ENCODE measurements at regions not wholly inside any gene's neighbourhood (a gene's known extent, or its start where the extent isn't known, plus 50 kb on each side); places are given as distances from the start of the nearest gene placed in this dataset.
A peak's percentile ranks its signal among the peaks of the same experiment; 100 is the strongest.

DNA sequence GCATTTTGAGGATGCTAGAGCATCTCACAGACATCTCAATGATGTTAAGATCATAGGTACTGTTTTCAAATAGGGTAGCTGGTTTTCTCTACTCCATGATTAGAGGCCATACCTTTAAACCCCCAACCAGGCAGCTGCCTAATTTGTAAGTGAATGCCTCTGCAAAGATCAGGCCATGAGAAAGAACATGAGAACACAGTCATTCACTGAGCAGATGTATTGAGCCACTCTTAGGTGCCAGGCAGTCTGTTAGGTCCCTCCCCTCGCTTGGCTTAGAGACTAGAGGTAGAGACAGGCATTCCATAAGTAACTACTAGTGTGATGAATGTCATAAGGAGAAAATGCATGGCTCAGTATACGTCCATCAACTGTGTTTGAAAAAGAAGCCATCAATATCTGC lies 410.0 kb downstream of the FGF9 start:
- Mint-ChIP-seq H3K36me3 (ENCODE audit: low read depth) (no peaks in the 10 kb centered on the region), H3K27me3 (ENCODE audit: low read depth) (peaks cover 13% of the 10 kb centered on the region), H3K4me1 (ENCODE audit: low read depth) (peaks cover 8% of the 10 kb centered on the region), H3K27ac (ENCODE audit: unreplicated experiment) (no peak overlapping the region), H3K9me3 (ENCODE audit: low read depth) (no peaks in the 10 kb centered on the region), H3K4me3 (ENCODE audit: unreplicated experiment) (no peak overlapping the region)
- DNase-seq (ENCODE audit: low spot score), result no peak
- TF ChIP-seq, protein P1, sequence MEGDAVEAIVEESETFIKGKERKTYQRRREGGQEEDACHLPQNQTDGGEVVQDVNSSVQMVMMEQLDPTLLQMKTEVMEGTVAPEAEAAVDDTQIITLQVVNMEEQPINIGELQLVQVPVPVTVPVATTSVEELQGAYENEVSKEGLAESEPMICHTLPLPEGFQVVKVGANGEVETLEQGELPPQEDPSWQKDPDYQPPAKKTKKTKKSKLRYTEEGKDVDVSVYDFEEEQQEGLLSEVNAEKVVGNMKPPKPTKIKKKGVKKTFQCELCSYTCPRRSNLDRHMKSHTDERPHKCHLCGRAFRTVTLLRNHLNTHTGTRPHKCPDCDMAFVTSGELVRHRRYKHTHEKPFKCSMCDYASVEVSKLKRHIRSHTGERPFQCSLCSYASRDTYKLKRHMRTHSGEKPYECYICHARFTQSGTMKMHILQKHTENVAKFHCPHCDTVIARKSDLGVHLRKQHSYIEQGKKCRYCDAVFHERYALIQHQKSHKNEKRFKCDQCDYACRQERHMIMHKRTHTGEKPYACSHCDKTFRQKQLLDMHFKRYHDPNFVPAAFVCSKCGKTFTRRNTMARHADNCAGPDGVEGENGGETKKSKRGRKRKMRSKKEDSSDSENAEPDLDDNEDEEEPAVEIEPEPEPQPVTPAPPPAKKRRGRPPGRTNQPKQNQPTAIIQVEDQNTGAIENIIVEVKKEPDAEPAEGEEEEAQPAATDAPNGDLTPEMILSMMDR (IDR thresholded peaks at IDR 0.05), result no peak

DNA sequence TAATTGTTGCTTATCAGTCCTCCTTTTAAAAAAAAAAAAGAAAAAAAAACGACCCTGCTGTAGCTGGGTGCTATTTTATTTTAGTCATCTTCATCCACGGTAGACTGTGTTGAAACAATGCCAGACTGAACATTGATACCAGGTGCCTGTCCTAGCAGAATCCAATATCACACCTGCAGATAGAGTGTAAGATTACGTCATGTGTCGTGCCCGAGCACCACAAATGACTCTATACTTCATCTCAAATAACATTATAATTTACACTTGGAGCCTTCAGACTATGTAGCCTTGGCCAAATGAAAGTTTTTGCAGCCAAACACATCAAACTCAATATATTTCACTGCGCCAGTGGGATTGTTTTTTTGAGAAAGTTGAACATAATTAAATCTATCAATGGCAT lies 410.6 kb downstream of the FGF9 start:
- DNase-seq (ENCODE audit: low spot score), result no peak
- Mint-ChIP-seq H3K9me3 (ENCODE audit: low read depth) (no peaks in the 10 kb centered on the region), H3K27ac (ENCODE audit: unreplicated experiment) (no peak overlapping the region), H3K36me3 (ENCODE audit: low read depth) (no peaks in the 10 kb centered on the region), H3K4me1 (ENCODE audit: low read depth) (peaks cover 8% of the 10 kb centered on the region), H3K27me3 (ENCODE audit: low read depth) (peaks cover 10% of the 10 kb centered on the region), H3K4me3 (ENCODE audit: unreplicated experiment) (no peak overlapping the region)
- TF ChIP-seq, protein P1 (IDR thresholded peaks at IDR 0.05), result no peak

DNA sequence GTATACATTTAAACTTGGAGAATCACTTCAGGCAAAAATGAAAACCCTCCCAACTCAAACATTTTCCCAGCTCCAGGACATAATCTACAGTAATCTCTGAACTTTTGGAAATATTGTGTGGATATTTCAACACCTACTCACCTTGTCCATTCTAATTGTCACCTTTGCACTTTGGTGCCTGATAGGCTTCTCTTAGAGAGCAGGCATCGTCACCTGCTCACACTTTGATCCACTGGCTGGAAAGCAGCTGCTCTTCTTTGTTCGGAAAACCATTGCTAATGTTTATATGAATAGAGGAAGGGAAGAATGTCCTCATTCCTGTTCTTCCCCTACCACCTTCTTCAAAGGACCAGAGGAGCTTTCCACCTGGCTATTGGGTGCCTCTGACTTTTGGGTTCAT lies 411.2 kb downstream of the FGF9 start:
- H3K27me3 Mint-ChIP-seq (ENCODE audit: low read depth), result peaks cover 7% of the 10 kb centered on the region
- H3K4me3 Mint-ChIP-seq (ENCODE audit: unreplicated experiment), result no peak overlapping the region
- H3K9me3 Mint-ChIP-seq (ENCODE audit: low read depth), result no peaks in the 10 kb centered on the region
- TF ChIP-seq, protein P1 (IDR thresholded peaks at IDR 0.05), result no peak
- no peak overlapping the region for H3K27ac Mint-ChIP-seq (ENCODE audit: unreplicated experiment)
- no peaks in the 10 kb centered on the region for H3K36me3 Mint-ChIP-seq (ENCODE audit: low read depth)
- DNase-seq (ENCODE audit: low spot score), result no peak
- H3K4me1 Mint-ChIP-seq (ENCODE audit: low read depth), result peaks cover 14% of the 10 kb centered on the region

DNA sequence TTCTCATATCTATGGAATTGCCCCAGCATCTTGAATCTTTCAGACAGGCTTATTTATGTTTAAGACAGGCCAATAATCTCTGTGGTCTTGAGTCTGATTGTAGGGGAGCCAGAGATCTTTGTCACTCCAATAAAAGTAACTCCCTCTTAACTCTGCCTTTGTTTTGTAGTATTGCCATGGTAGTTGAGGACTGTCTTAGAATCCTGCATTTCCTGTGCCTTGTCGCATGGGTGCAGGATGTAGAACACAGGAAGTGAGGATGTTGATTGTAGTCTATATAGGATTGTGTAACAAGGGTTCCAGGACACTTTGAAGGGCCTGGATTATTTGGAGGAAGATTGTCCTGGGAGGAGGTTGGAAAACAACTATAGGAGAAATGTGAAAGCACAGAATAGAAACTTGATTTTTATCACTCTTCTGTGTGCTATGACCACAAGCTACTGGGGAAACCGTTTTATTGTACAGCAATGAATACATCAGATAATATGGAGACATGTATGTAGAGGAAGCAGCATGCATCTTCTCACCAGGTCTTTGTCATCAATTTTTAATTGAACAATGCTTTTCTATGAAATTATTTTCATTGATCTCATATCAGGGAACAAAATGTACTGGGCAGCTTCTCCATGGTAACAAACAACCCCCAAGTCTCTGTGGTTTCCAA lies 411.7 kb downstream of the FGF9 start:
- Mint-ChIP-seq H3K36me3 (ENCODE audit: low read depth) (no peaks in the 10 kb centered on the region), H3K27ac (ENCODE audit: unreplicated experiment) (no peak overlapping the region), H3K9me3 (ENCODE audit: low read depth) (no peaks in the 10 kb centered on the region), H3K27me3 (ENCODE audit: low read depth) (peaks cover 7% of the 10 kb centered on the region), H3K4me3 (ENCODE audit: unreplicated experiment) (no peak overlapping the region), H3K4me1 (ENCODE audit: low read depth) (peaks cover 13% of the 10 kb centered on the region)
- TF ChIP-seq, protein P1 (IDR thresholded peaks at IDR 0.05), result no peak
- DNase-seq (ENCODE audit: low spot score), result no peak

DNA sequence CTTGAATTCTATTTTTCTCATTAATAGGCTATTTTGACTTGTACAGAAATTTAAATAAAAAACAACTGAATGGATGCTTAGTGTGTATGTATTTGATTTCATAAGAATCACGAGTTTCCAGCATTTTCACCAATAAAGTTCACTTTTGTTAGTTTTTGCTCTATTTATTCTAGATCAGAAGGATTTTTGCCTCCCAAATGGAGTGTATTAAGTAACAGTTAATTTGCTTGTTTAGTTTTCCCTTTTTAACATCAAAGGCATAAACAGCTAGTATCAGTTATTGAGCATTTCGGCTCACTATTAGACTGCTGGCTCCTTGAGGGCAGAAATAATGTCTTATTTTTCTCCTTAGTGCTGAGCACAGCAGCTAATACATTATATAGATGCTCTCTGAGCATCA lies 414.1 kb downstream of the FGF9 start:
- no peaks in the 10 kb centered on the region for H3K36me3 Mint-ChIP-seq (ENCODE audit: low read depth)
- no peaks in the 10 kb centered on the region for H3K9me3 Mint-ChIP-seq (ENCODE audit: low read depth)

More for the DNA sequence above, 414.1 kb downstream of the FGF9 start:
- Mint-ChIP-seq H3K27me3 (ENCODE audit: low read depth) (peaks cover 7% of the 10 kb centered on the region), H3K27ac (ENCODE audit: unreplicated experiment) (peak overlapping the region; percentile 19), H3K4me3 (ENCODE audit: unreplicated experiment) (no peak overlapping the region), H3K4me1 (ENCODE audit: low read depth) (peaks cover 8% of the 10 kb centered on the region)
- TF ChIP-seq, protein P1 (IDR thresholded peaks at IDR 0.05), result no peak
- DNase-seq (ENCODE audit: low spot score), result no peak
